A673 (cell line): ENCODE measurements at regions not wholly inside any gene's neighbourhood (a gene's known extent, or its start where the extent isn't known, plus 50 kb on each side); places are given as distances from the start of the nearest gene placed in this dataset.
"Not testable (repeated sequence)": the region's sequence is repeated elsewhere in the genome, so short reads cannot be mapped to it uniquely, and the experiment has no call there.

Source experiments
- BruUV-seq: library from RNA; stranded (reverse); fragments of 400-500 nt; replicated peaks from 2 replicates; lab custom pipeline; 2021; lab: Mats Ljungman, UMichigan
- CTCF ChIA-PET: fragments of 300-600 bp; sonication (Branson Sonifier 250); formaldehyde crosslinking; loops from one replicate; lab custom pipeline; 2022; ENCODE audit warnings: antibody characterized with exemption; lab: Charles Lee
- POLR2A ChIA-PET: fragments of 300-600 bp; sonication (Branson Sonifier 250); formaldehyde crosslinking; loops from one replicate; lab custom pipeline; 2022; ENCODE audit warnings: antibody characterized with exemption; ENCODE audit not compliant: low non-redundant PET; lab: Charles Lee
- DNase-seq: peaks from one replicate; pipeline ENCODE4 v3.0.0-alpha.2; 2015; ENCODE audit warnings: low spot score
- H3K27ac ChIP-seq: fragments of 200-600 bp; sonication (generic); 2 replicates; pipeline ENCODE4 v1.5.1; 2016; ENCODE audit warnings: mixed run types, low read depth, mild to moderate bottlenecking, mixed read lengths, antibody characterized with exemption, low read length; ENCODE audit not compliant: poor library complexity, severe bottlenecking
- H3K27me3 ChIP-seq: fragments of 200-600 bp; sonication (generic); replicated peaks from 2 replicates; pipeline ENCODE4 v1.6.1; 2017; ENCODE audit warnings: mixed run types, low read depth, mild to moderate bottlenecking, mixed read lengths, antibody characterized with exemption, low read length; ENCODE audit not compliant: insufficient read depth, poor library complexity
- H3K36me3 ChIP-seq: fragments of 200-600 bp; sonication (generic); 2 replicates; pipeline ENCODE4 v1.6.1; 2016; ENCODE audit warnings: mixed run types, mild to moderate bottlenecking, mixed read lengths, antibody characterized with exemption, low read length; ENCODE audit not compliant: insufficient read depth, poor library complexity, severe bottlenecking
- H3K4me1 ChIP-seq: fragments of 200-600 bp; sonication (generic); 2 replicates; pipeline ENCODE4 v1.6.1; 2017; ENCODE audit warnings: mixed run types, mild to moderate bottlenecking, mixed read lengths, antibody characterized with exemption, low read length; ENCODE audit not compliant: insufficient read depth, poor library complexity, severe bottlenecking
- H3K4me3 ChIP-seq: fragments of 200-600 bp; sonication (generic); 2 replicates; pipeline ENCODE4 v1.5.1; 2016; ENCODE audit warnings: low read depth, mixed run types, mild to moderate bottlenecking, mixed read lengths, low read length; ENCODE audit not compliant: poor library complexity, severe bottlenecking
- H3K9me3 ChIP-seq: fragments of 200-600 bp; sonication (generic); 2 replicates; pipeline ENCODE4 v1.6.1; 2016; ENCODE audit warnings: mixed run types, low read depth, mild to moderate bottlenecking, mixed read lengths, antibody characterized with exemption, low read length; ENCODE audit not compliant: poor library complexity, severe bottlenecking
- intact Hi-C: fragments of 100-400 bp; cut with micrococcal nuclease; formaldehyde crosslinking; loops from one replicate; pipeline ENCODE4 v1.10.0; 2022; ENCODE audit not compliant: unreplicated experiment
- TF ChIP-seq, protein P1 (sequence below): fragments of 300-800, 200-600 bp; sonication (generic); conservative IDR thresholded peaks from 2 replicates; pipeline ENCODE4 v1.5.1; 2017; ENCODE audit warnings: low read depth, mild to moderate bottlenecking, antibody characterized with exemption, low read length, moderate library complexity, mixed read lengths

DNA sequence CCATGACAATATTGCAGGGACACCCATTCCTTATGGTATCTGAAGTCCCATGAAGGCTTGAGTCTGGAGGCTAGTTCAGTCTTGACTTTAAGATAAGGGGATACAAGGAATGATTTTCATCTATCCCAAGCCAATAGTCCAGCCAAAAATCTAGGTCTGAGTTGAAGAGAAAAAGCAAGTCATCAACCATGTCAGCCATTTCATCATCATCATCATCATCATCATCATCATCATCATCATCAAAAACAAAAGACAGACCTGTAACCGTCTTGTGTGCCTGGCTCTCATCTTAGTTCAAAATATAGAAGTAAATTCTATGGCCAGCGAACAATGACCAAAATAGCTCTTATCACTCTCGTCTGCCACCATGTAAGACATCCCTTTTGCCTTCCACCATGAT is 59.5 kb upstream of the FAM90A26 start:
- CTCF ChIA-PET, DNase-seq, H3K4me3 ChIP-seq, H3K27ac ChIP-seq, H3K36me3 ChIP-seq, intact Hi-C loops, H3K4me1 ChIP-seq, H3K27me3 ChIP-seq, POLR2A ChIA-PET, H3K9me3 ChIP-seq, BruUV-seq: not testable (repeated sequence)

DNA sequence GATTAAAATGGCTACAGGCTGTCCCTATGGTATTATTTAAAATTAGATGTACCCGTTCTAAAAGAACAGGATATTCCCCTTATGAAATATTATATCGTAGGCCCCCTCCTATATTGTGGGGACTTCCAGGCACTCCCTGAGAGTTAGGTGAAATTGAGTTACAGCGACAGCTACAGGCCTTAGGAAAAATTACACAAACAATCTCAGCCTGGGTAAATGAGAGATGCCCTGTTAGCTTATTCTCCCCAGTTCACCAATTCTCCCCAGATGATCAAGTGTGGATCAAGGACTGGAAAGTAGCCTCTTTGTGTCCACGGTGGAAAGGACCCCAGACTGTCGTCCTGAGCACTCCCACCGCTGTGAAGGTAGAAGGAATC is 67.1 kb upstream of the FAM90A26 start:
- TF ChIP-seq, protein P1, sequence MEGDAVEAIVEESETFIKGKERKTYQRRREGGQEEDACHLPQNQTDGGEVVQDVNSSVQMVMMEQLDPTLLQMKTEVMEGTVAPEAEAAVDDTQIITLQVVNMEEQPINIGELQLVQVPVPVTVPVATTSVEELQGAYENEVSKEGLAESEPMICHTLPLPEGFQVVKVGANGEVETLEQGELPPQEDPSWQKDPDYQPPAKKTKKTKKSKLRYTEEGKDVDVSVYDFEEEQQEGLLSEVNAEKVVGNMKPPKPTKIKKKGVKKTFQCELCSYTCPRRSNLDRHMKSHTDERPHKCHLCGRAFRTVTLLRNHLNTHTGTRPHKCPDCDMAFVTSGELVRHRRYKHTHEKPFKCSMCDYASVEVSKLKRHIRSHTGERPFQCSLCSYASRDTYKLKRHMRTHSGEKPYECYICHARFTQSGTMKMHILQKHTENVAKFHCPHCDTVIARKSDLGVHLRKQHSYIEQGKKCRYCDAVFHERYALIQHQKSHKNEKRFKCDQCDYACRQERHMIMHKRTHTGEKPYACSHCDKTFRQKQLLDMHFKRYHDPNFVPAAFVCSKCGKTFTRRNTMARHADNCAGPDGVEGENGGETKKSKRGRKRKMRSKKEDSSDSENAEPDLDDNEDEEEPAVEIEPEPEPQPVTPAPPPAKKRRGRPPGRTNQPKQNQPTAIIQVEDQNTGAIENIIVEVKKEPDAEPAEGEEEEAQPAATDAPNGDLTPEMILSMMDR = peak; percentile 41
- POLR2A ChIA-PET, CTCF ChIA-PET, H3K27me3 ChIP-seq, H3K9me3 ChIP-seq, H3K27ac ChIP-seq, H3K4me3 ChIP-seq, BruUV-seq, H3K4me1 ChIP-seq, H3K36me3 ChIP-seq, intact Hi-C loops, DNase-seq: not testable (repeated sequence)

DNA sequence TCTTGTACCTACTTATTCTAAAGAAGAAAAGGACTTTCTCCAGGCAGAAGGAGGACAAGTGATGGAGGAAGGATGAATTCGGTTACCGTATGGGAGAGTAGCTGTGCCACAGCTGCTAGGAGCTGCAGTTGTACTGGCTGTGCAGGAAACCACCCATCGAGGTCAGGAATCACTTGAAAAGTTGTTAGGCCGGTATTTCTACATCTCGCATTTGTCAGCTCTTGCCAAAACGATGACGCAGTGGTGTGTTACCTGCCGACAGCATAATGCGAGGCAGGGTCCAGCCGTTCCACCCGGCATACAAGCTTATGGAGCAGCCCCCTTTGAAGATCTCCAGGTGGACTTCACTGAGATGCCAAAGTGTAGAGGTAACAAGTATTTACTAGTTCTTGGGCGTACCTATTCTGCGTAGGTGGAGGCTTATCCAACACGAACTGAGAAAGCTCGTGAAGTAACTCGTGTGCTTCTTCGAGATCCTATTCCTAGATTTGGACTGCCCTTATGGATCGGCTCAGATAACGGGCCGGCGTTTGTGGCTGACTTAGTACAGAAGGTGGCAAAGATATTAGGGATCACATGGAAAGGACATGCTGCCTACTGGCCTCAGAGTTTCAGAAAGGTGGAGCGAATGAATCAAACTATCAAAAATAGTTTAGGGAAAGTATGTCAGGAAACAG is 67.6 kb upstream of the FAM90A26 start:
- H3K27me3 ChIP-seq, H3K36me3 ChIP-seq, POLR2A ChIA-PET, H3K27ac ChIP-seq, intact Hi-C loops, H3K9me3 ChIP-seq, CTCF ChIA-PET, BruUV-seq, H3K4me3 ChIP-seq, H3K4me1 ChIP-seq, DNase-seq: not testable (repeated sequence)

DNA sequence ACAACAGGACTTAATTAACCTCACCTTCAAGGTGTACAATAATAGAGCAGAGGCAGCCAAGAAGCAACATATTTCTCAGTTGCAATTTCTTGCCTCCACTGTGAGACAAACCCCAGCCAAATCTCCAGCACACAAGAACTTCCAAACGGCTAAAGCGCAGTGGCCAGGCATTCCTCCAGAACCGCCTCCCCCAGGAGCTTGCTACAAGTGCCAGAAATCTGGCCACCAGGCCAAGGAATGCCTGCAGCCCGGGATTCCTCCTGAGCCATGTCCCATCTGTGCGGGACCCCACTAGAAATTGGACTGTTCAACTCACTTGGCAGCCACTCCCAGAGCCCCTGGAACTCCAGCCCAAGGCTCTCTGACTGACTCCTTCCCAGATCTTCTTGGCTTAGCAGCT is 73.9 kb upstream of the FAM90A26 start:
- DNase-seq, H3K4me1 ChIP-seq, H3K4me3 ChIP-seq, POLR2A ChIA-PET, H3K36me3 ChIP-seq, intact Hi-C loops, H3K9me3 ChIP-seq, BruUV-seq, H3K27me3 ChIP-seq, H3K27ac ChIP-seq, CTCF ChIA-PET: not testable (repeated sequence)

DNA sequence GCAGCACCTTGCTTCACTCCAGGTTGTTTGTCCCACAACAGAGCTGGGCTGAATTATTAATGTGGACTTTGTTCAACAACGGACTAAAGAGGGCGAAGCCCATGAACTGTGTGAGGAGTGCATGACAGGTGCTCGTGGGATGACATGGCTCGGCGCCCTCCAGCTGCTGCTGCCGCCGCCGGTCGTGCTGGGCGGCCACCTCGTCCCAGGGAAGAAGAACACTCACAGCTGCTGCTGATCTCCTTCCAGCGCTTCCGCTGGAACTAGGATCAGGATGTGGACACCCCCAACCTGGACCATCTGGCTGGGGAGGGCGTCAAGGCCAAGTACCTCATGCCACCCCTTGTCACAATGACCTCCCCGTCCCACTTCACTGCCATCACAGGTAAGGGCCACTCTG is 91.4 kb upstream of the FAM90A26 start:
- H3K4me1 ChIP-seq, H3K36me3 ChIP-seq, H3K4me3 ChIP-seq, BruUV-seq, DNase-seq, H3K27ac ChIP-seq, H3K9me3 ChIP-seq, POLR2A ChIA-PET, H3K27me3 ChIP-seq, intact Hi-C loops, CTCF ChIA-PET: not testable (repeated sequence)

DNA sequence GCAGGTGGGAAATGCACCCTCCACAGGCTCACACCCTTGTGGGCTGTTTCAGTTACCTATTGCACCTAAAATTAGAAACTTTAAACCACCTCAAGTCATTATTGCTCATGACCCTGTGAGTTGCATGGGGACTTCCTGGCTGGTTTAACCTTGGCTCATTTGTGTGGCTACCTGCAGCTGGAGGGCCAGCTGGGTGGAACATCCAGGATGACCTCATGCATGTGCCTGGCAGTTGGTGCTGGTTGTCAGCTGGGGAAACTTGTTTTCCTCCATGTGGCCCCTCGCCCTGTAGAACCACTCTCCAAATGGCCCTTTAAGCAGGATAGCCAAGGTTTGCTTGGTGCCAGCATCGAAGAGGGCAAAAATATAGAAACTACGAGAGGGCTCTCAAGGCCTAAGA is 93.2 kb upstream of the FAM90A26 start:
- DNase-seq, H3K4me1 ChIP-seq, BruUV-seq, POLR2A ChIA-PET, CTCF ChIA-PET, H3K4me3 ChIP-seq, intact Hi-C loops, H3K27ac ChIP-seq, H3K9me3 ChIP-seq, H3K27me3 ChIP-seq, H3K36me3 ChIP-seq: not testable (repeated sequence)

DNA sequence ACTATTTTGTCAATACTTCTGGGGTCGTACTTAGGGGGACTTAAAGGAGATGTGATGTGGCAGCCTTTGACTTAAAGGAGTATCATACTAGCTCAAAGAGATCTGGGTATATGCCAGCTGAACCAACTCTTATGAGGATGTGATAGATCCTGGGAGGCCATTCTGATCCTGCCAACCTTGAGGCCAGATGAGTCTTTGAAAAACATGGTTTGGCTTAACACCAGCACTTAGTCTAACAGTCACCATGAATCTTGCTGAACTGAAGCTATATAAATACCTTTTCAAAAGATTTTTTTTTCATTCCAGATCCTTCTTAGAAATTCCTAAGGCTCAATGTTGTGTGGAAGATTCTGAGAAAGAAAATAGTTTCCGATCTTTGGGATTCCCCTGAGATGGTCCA is 93.7 kb upstream of the FAM90A26 start:
- POLR2A ChIA-PET, H3K27me3 ChIP-seq, H3K9me3 ChIP-seq, CTCF ChIA-PET, H3K4me3 ChIP-seq, intact Hi-C loops, H3K36me3 ChIP-seq, DNase-seq, H3K4me1 ChIP-seq, H3K27ac ChIP-seq, BruUV-seq: not testable (repeated sequence)
